ENCODE measurements at regions not wholly inside any gene's neighbourhood (a gene's known extent, or its start where the extent isn't known, plus 50 kb on each side); places are given as distances from the start of the nearest gene placed in this dataset.

DNA sequence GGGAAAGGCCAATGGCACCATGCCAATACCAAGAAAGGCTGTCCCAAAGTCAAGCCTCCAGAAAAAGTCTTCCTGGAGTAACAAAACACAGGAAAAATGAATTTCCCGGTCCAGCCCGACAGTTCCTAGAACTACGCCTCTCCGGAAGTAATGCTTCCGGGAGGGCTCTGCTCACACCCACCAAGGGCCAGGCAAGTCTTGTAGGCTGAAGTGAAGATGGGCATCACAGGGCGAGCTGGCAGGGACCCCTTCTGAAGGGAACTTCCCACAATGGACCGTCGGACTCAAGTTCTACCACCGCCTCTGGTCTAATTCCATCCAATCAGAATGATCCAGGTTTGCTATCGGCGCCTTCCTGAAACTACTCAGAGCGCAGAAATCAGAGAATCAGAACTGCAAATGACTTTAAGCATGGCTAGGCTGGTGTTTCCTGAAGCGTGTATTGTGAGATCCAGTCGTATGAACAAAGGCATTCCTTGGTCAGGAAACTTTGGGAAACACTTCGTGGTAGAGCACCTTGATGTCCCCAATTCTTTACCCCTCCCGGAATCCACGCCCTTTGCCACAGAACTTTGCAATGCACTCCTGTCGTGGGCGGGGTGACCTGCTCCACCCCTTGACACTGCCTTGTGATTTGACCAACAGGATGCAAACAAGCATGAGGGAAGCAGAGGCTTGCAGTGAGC lies 127.8 kb downstream of the BCOR start:
- no peak for DNase-seq

- DNase-seq = no peak
Observed at GRCh38 chrX:39971760-39972159, 126.0 kb downstream of the BCOR start.

GRCh38 chrX:39972340-39972739 lies 125.4 kb downstream of the BCOR start:
- no peak for DNase-seq

DNA sequence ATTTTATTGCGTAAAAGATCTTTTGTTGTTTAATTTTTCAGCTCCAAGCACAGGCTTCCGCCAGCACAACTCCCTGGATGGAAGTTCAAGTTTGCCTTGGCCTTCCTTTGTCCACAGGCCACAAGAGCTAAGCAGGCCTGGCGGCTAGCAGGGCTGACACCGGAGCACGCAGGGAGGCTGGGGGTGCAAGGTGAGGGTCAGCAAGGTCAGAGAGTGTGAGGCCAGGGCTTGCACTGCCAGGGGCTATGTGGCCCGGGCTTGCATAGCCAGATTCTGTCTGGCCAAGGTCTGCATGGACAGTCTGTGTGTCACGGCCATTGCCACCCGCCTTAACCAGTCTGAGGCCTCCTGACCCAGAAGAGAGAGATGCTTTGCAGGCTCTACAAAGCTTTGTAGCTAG lies 123.9 kb downstream of the BCOR start:
- no peak for DNase-seq

- DNase-seq = no peak
Observed at GRCh38 chrX:39974270-39974669, 123.5 kb downstream of the BCOR start.

DNA sequence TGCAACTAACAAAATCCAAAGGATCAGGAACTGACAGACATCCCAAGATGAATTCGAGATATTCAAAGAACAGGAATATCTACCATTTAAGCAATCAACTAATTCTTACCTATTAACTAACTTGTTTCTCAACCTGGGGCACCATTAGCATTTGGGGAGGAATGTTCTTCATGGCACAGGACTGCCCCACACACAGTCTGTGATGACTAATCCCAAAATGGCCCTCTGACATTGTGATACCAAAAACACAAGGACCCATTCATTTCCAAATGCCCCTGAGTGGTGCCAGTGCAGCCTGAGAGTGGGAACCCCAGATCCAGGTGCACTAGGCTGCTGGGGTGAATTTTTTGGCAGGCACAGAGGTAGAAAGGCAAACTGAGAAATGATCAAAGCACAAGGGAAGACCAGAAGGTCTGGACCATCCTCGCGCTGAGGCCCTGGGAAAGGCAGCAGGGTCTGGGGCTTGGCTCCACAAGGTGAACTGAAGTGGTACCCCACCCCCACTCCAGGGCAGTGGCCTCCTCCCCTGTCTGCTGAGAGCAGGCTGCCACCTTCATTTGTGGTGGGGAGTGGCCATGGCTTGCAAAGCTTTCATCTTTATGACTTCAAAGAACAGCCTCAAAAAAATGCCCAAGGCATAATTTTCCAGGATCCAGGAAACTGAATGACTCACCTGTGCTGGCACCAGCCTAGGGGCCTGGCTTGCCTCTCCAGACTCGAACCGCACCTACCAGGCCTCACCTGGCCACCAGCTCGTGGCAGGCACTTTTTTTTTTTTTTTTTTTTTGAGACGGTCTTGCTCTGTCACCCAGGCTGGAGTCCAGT lies 122.4 kb downstream of the BCOR start:
- peak; percentile 37 to 55 for DNase-seq

GRCh38 chrX:39981946-39982345 lies 115.8 kb downstream of the BCOR start:
- no peak for DNase-seq

DNA sequence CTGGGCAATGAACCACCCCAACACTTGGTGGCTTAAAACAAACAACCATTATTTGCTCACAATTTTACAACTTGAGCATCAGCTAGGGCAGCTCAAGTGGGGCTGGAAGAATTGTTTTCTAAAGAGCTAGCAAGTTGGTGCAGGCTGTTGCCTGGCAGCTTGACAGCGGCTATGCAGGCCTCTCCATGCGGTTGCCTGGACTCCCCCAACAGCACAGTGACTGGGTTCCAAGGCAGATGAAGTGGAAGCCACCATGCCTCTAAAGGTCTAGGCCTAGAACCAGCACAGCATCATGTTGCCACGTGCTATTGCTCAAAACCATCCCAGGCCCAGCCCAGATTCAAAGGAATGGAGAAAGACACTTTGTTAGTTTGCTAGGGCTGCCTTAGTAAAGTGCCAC lies 114.8 kb downstream of the BCOR start:
- peak in 1 of 2 experiments; percentile 26 for DNase-seq

GRCh38 chrX:39983715-39984114 lies 114.0 kb downstream of the BCOR start:
- DNase-seq = no peak

DNA sequence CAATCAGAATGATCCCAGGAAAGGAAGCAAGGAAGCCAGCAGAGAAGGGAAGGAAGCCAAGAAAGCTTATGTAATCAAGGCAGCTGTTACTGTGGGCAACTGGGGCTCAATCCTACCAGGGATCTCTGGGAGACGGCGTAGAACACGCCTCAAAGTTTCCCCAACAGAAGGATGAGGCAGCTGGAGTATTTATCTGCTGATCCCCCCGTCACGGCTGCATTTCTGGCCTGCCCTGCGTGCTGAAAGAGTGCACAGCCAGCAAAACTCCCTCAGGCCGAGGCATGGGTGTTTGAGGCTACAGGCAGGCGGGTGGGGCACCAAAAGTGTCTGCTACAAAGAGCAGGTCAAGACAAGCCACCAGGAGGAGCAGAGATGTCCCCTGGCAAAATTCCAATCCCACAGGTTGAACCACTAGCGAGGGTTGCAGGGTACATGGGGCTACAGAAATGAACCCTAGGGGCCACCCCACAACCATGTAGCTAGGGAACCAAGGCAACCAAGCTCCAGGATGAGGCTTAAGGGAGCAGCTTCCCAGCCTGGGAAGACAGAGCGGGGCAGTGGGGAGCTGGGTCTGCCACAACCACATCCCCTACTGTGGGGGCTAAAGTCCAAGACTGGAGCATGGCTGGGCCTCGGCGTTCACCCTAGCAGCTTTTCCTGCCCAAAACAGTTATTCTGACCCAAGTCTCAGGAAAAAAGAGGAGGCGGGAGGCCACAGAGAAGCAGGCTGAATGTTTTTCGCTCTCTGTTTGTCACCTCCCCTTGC lies 113.4 kb downstream of the BCOR start:
- no peak for DNase-seq

DNA sequence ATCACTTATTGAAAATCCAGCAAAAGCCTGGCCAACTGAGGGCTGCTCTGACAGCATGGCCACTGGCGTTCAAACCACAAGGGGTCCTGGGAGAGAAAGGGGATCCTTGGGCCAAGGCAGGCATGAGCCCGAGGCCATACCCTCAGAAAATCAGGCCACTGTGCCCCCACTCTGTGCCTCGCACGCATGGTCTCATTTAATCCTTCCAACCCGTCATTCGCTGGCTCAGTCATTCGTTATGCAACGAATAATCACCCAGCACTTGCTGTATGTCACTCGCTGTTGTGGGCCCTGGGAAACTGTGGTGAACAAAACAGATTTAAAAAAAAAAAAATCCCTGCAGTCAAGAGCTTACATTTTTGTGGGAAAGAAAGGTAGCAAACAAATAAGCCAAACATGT lies 112.7 kb downstream of the BCOR start:
- no peak for DNase-seq

- DNase-seq = no peak
Observed at GRCh38 chrX:39985551-39985950, 112.2 kb downstream of the BCOR start.

- DNase-seq = no peak
Observed at GRCh38 chrX:39988496-39988895, 109.3 kb downstream of the BCOR start.

GRCh38 chrX:39990388-39990787 lies 107.4 kb downstream of the BCOR start:
- no peak for DNase-seq

DNA sequence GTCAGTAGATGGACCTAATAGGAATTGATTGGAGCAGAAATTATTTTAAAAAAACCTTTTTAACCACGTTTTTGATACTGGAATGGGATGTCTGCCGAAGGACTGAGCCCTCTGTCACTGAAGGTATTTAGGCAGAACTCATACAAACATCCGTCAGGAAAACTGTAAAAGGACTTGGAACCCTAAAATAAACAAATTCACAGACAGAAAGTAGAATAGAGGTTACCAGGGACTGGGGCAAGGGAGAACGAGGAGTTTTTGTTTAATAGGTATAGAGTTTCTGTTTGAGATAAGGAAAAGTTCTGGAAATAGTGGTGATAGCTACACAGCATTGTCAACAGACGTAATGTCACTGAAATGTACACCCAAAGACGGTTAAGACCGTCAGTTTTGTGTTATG lies 105.5 kb downstream of the BCOR start:
- DNase-seq = no peak

- no peak for DNase-seq
Observed at GRCh38 chrX:39995457-39995856, 102.3 kb downstream of the BCOR start.

- no peak for DNase-seq
Observed at GRCh38 chrX:39996536-39996935, 101.2 kb downstream of the BCOR start.

DNA sequence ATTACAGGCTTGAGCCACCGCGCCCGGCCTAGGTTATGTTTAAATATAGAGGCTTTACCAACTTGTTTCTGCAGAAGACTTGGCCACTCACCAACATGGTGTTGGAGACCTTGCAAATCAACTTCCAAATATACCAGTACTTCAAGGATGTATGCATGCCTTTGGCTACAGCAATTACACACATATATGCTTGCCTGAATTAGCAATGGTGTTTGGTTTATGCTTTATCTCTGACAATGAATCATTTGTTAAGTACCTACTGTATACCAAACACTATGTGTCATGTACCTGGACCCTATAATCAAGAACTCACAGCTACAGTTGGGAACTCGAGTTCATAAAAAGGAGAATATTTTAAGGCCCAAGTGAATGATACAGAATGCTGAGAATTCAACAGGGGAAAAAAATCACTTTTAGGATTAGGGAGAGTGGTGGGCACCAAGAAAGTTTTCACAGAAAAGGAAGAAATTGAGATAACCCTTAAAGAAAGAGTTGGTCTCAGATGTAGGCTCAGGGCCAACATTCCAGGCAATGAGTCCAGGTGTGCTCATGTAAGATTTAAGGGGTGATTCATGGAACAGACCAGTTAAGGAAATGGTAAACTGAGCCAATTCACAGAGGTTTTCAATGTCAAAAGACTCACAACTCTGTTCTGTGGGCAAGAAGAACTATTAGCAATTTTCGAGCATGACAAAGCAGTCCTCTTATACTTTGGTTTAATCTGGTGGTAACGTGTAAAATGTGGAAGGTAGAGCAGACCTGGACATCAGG lies 98.9 kb downstream of the BCOR start:
- DNase-seq = no peak

All from NCI-H526 (cell line).